ENCODE measurements at regions not wholly inside any gene's neighbourhood (a gene's known extent, or its start where the extent isn't known, plus 50 kb on each side); places are given as distances from the start of the nearest gene placed in this dataset.

- Histone ChIP-seq H3K27me3 (ENCODE audit: control insufficient read depth, insufficient read depth) (no peaks in the 10 kb centered on the region), H3K9me3 (ENCODE audit: control insufficient read depth, low read length) (no peaks in the 10 kb centered on the region), H3K4me1 (ENCODE audit: control insufficient read depth, insufficient read depth, low read length) (no peaks in the 10 kb centered on the region), H3K27ac (ENCODE audit: low read length) (no peak overlapping the region), H3K4me3 (ENCODE audit: low read length) (no peak overlapping the region)
- DNase-seq (peak in 2 of 3 donors; percentile 8 to 11), ATAC-seq (peak; percentile 71 to 73)
- 75% methylated on average over 2 of the region's 2 CpGs for WGBS
- intact Hi-C loops (cut with DNase I) = no loop called here
These were observed 969.6 kb upstream of the ALCAM start for GRCh38 chr3:104396974-104397669.

DNA sequence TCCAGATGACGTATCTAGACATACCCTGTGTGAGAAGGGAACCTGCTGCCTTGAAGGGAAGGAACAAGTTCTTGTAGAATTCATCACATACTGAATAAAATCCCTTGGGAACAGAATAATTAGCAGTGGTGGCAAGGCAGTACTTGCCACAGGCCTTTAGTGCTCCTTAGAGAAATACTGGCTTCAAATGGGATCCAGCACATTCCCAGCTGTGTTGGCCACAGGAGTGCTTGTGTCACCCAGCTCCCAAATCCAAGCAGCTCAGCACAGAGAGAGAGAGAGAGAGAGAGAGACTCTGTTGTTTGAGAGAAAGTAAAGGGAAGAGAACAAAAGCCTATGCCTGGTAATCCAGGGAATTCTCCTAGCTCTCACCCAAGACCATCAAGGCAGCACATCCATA, 969.0 kb upstream of the ALCAM start:
- Histone ChIP-seq H3K9me3 (ENCODE audit: control insufficient read depth, low read length) (no peaks in the 10 kb centered on the region), H3K4me1 (ENCODE audit: control insufficient read depth, insufficient read depth, low read length) (no peaks in the 10 kb centered on the region), H3K27me3 (ENCODE audit: control insufficient read depth, insufficient read depth) (no peaks in the 10 kb centered on the region), H3K27ac (ENCODE audit: low read length) (no peak overlapping the region), H3K4me3 (ENCODE audit: low read length) (no peak overlapping the region)
- intact Hi-C loops (cut with DNase I) = no loop called here
- WGBS = 53% methylated on average over 1 of the region's 1 CpG
- DNase-seq (no peak), ATAC-seq (peak; percentile 51 to 65)

DNA sequence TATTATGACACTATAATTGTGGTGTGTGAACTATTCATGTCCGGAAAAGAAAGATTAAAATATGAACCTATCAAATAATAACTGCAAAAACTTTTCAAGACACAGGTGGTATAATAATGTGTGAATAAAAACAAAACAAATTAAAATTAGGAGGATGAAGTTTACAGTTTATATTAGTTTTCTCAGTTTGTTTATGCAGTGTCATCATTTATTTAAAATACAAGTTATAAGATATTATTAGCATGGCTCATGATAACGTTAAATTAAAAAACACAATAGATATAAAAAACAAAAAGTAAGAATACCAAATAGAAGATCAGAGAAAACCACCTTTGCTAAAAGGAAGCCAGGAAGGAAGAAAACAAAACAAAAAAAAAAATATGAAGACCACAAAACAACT, 963.8 kb upstream of the ALCAM start:
- intact Hi-C loops (cut with DNase I) = no loop called here
- Histone ChIP-seq H3K4me1 (ENCODE audit: control insufficient read depth, insufficient read depth, low read length) (no peaks in the 10 kb centered on the region), H3K4me3 (ENCODE audit: low read length) (no peak overlapping the region), H3K27me3 (ENCODE audit: control insufficient read depth, insufficient read depth) (no peaks in the 10 kb centered on the region), H3K9me3 (ENCODE audit: control insufficient read depth, low read length) (no peaks in the 10 kb centered on the region), H3K27ac (ENCODE audit: low read length) (no peak overlapping the region)
- no peak for DNase-seq
- WGBS = 90% methylated on average over 2 of the region's 2 CpGs
- ATAC-seq = no peak

- intact Hi-C loops (cut with DNase I) = no loop called here
- Histone ChIP-seq H3K9me3 (ENCODE audit: control insufficient read depth, low read length) (no peaks in the 10 kb centered on the region), H3K27me3 (ENCODE audit: control insufficient read depth, insufficient read depth) (no peaks in the 10 kb centered on the region), H3K27ac (ENCODE audit: low read length) (no peak overlapping the region), H3K4me3 (ENCODE audit: low read length) (no peak overlapping the region), H3K4me1 (ENCODE audit: control insufficient read depth, insufficient read depth, low read length) (no peaks in the 10 kb centered on the region)
- ATAC-seq = no peak
- DNase-seq = no peak
- WGBS = 67% methylated on average over 4 of the region's 4 CpGs
These were observed 955.0 kb upstream of the ALCAM start for GRCh38 chr3:104411757-104412156.

- Histone ChIP-seq H3K27ac (ENCODE audit: low read length) (no peak overlapping the region), H3K4me1 (ENCODE audit: control insufficient read depth, insufficient read depth, low read length) (no peaks in the 10 kb centered on the region), H3K27me3 (ENCODE audit: control insufficient read depth, insufficient read depth) (no peaks in the 10 kb centered on the region), H3K4me3 (ENCODE audit: low read length) (no peak overlapping the region), H3K9me3 (ENCODE audit: control insufficient read depth, low read length) (no peaks in the 10 kb centered on the region)
- ATAC-seq (no peak), DNase-seq (no peak)
- intact Hi-C loops (cut with DNase I) = no loop called here
- 56% methylated on average over 9 of the region's 9 CpGs for WGBS
These were observed 953.8 kb upstream of the ALCAM start for GRCh38 chr3:104412608-104413580.

- 76% methylated on average over 2 of the region's 2 CpGs for WGBS
- DNase-seq (no peak), ATAC-seq (no peak)
- Histone ChIP-seq H3K27ac (ENCODE audit: low read length) (no peak overlapping the region), H3K9me3 (ENCODE audit: control insufficient read depth, low read length) (no peaks in the 10 kb centered on the region), H3K4me3 (ENCODE audit: low read length) (no peak overlapping the region), H3K4me1 (ENCODE audit: control insufficient read depth, insufficient read depth, low read length) (no peaks in the 10 kb centered on the region), H3K27me3 (ENCODE audit: control insufficient read depth, insufficient read depth) (no peaks in the 10 kb centered on the region)
- intact Hi-C loops (cut with DNase I) = no loop called here
These were observed 938.3 kb upstream of the ALCAM start for GRCh38 chr3:104428337-104428925.

- intact Hi-C loops (cut with DNase I) = no loop called here
- 80% methylated on average over 3 of the region's 3 CpGs for whole genome bisulfite sequencing
- Histone ChIP-seq H3K27ac (ENCODE audit: low read length) (no peak overlapping the region), H3K27me3 (ENCODE audit: control insufficient read depth, insufficient read depth) (no peaks in the 10 kb centered on the region), H3K4me3 (ENCODE audit: low read length) (no peak overlapping the region), H3K9me3 (ENCODE audit: control insufficient read depth, low read length) (no peaks in the 10 kb centered on the region), H3K4me1 (ENCODE audit: control insufficient read depth, insufficient read depth, low read length) (no peaks in the 10 kb centered on the region)
- ATAC-seq = no peak
- DNase-seq = no peak
These were observed 937.0 kb upstream of the ALCAM start for GRCh38 chr3:104429727-104430126.

DNA sequence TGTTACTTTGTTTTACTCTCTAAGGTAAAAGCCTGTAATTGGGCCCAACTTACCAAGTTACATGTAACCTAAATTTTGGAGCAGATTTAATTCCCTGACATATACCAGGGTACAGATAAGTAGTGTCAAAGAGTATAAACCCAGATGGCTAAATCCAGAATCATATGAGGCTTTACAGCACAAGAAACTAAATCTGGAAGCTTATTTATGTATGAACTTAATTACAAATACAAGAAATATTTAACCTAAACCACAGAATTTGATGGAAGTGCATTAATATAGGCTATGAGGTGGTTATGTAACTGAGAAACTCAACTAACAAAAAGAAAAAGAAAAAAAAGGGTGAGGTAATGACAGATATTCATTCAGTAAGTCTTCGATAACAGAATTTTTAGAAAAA, 930.2 kb upstream of the ALCAM start:
- ATAC-seq (no peak), DNase-seq (no peak)
- Histone ChIP-seq H3K4me3 (ENCODE audit: low read length) (no peak overlapping the region), H3K4me1 (ENCODE audit: control insufficient read depth, insufficient read depth, low read length) (no peaks in the 10 kb centered on the region), H3K27me3 (ENCODE audit: control insufficient read depth, insufficient read depth) (no peaks in the 10 kb centered on the region), H3K27ac (ENCODE audit: low read length) (no peak overlapping the region), H3K9me3 (ENCODE audit: control insufficient read depth, low read length) (no peaks in the 10 kb centered on the region)
- 58% methylated on average over 1 of the region's 1 CpG for WGBS
- intact Hi-C loops (cut with DNase I) = no loop called here

- no peak for DNase-seq
- H3K4me3 ChIP-seq (ENCODE audit: low read length) = no peak overlapping the region
- H3K9me3 ChIP-seq (ENCODE audit: control insufficient read depth, low read length) = no peaks in the 10 kb centered on the region
- WGBS = 45% methylated on average over 4 of the region's 4 CpGs
- no peaks in the 10 kb centered on the region for H3K27me3 ChIP-seq (ENCODE audit: control insufficient read depth, insufficient read depth)
- no peaks in the 10 kb centered on the region for H3K4me1 ChIP-seq (ENCODE audit: control insufficient read depth, insufficient read depth, low read length)
- H3K27ac ChIP-seq (ENCODE audit: low read length) = no peak overlapping the region
- intact Hi-C loops (cut with DNase I) = no loop called here
- ATAC-seq = peak; percentile 83 to 91
These were observed 929.5 kb upstream of the ALCAM start for GRCh38 chr3:104437131-104437750.

GRCh38 chr3:104437891-104438290, 928.8 kb upstream of the ALCAM start:
- Histone ChIP-seq H3K27ac (ENCODE audit: low read length) (no peak overlapping the region), H3K4me1 (ENCODE audit: control insufficient read depth, insufficient read depth, low read length) (no peaks in the 10 kb centered on the region), H3K9me3 (ENCODE audit: control insufficient read depth, low read length) (no peaks in the 10 kb centered on the region), H3K27me3 (ENCODE audit: control insufficient read depth, insufficient read depth) (no peaks in the 10 kb centered on the region), H3K4me3 (ENCODE audit: low read length) (no peak overlapping the region)
- WGBS = 30% methylated on average over 1 of the region's 1 CpG
- DNase-seq (no peak), ATAC-seq (peak; percentile 59 to 66)
- intact Hi-C loops (cut with DNase I) = no loop called here

DNA sequence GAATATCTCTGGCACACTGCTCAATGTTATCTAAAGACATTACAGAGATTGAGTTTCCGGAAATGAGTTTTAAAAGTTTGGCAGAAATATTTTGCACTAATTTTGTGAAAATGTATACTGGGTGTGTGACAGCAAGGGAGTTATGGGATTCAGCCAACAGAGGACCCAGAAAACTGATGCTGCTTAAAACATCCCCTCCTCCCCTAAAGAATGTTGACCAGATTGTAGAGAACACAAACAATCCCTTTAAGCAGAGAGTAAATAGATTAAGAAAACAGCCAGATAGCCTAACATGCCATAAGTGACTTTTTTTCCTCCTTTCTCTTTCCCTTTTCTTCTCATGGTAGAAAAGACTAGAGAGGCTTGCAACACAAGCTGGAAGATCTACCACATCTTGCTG, 928.0 kb upstream of the ALCAM start:
- ATAC-seq (peak in 1 of 2 donors; percentile 50), DNase-seq (no peak)
- Histone ChIP-seq H3K27me3 (ENCODE audit: control insufficient read depth, insufficient read depth) (no peaks in the 10 kb centered on the region), H3K27ac (ENCODE audit: low read length) (no peak overlapping the region), H3K9me3 (ENCODE audit: control insufficient read depth, low read length) (no peaks in the 10 kb centered on the region), H3K4me3 (ENCODE audit: low read length) (no peak overlapping the region), H3K4me1 (ENCODE audit: control insufficient read depth, insufficient read depth, low read length) (no peaks in the 10 kb centered on the region)
- intact Hi-C loops (cut with DNase I) = no loop called here
- WGBS = 12% methylated on average over 1 of the region's 1 CpG
